ENCODE measurements at regions not wholly inside any gene's neighbourhood (a gene's known extent, or its start where the extent isn't known, plus 50 kb on each side); places are given as distances from the start of the nearest gene placed in this dataset.

DNA sequence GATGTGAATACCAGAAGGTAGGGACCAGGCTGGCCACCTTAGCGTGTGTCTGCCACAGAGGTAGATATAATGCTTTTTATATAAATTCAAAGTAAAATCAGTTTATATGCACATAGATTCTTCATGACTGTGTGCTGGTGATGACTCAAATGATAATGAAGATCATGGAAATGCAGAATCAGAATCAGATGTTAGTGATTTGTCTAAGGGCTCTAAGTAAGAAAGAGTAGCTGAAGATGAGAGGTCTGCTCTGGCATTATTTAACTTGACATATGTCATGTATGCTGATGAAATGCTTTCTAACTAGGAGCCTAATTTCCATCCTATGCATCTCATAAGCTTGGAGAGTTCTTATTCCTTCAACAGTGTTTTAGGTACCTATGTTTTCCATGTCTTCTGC is 50.3 kb upstream of the DPH6 start:
- H3K36me3 ChIP-seq (ENCODE audit: insufficient read depth) = no peaks in the 10 kb centered on the region
- H3K4me3 ChIP-seq (ENCODE audit: low read depth, low read length) = no peak overlapping the region
- WGBS = 97% methylated on average over 1 of the region's 1 CpG
- no peak for DNase-seq (ENCODE audit: extremely low spot score)
- no peak overlapping the region for H3K27ac ChIP-seq (ENCODE audit: low read depth)
- H3K4me1 ChIP-seq (ENCODE audit: insufficient read depth) = no peaks in the 10 kb centered on the region

- H3K4me3 ChIP-seq (ENCODE audit: low read depth, low read length) = no peak overlapping the region
- no peak overlapping the region for H3K27ac ChIP-seq (ENCODE audit: low read depth)
- no peaks in the 10 kb centered on the region for H3K36me3 ChIP-seq (ENCODE audit: insufficient read depth)
- WGBS = 97% methylated on average over 3 of the region's 3 CpGs
- H3K4me1 ChIP-seq (ENCODE audit: insufficient read depth) = no peaks in the 10 kb centered on the region
- no peak for DNase-seq (ENCODE audit: extremely low spot score)
Observed at GRCh38 chr15:35602836-35603235, 56.9 kb upstream of the DPH6 start.

DNA sequence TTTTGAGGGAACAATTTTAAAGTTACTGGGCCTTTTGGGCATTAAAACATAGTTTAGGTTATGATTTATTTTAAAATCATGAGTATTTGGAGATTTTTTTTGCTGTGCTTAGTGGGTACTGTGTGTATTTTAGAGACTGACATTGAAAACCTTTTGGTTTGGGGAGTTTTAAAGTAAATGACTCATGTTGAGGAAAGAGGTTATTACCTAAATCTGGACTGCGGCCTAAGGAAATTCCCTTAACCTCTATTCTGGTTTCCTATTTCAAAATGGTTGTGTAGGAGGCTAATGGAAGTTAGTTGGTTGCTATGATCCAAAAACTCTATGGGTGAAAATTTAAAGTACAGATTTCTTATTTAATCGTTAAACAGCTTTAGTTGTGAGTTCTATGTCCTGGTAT is 57.3 kb upstream of the DPH6 start:
- no peak for DNase-seq (ENCODE audit: extremely low spot score)
- 91% methylated on average over 2 of the region's 2 CpGs for WGBS
- H3K27ac ChIP-seq (ENCODE audit: low read depth) = no peak overlapping the region

DNA sequence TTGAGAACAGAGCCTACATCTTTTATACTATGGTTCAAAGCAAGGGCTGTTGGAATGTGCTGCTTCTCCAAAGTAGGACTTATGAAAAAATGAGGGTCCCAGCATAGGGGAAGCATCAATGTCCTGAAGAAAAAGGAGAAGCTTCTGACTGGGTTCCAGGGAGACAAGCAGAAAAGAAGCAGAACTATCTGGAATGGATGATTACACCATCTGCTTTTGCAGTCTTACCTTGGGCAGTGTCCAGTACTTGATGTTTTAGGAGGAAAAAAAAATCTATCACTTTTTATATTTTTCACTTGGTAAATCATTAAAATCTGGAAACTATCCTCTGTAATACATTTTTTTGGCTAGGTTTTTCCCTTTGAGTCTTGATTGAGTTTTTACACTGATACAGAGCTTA is 57.9 kb upstream of the DPH6 start:
- Histone ChIP-seq H3K27ac (ENCODE audit: low read depth) (no peak overlapping the region), H3K36me3 (ENCODE audit: insufficient read depth) (no peaks in the 10 kb centered on the region), H3K4me1 (ENCODE audit: insufficient read depth) (no peaks in the 10 kb centered on the region), H3K4me3 (ENCODE audit: low read depth, low read length) (no peak overlapping the region)
- no peak for DNase-seq (ENCODE audit: extremely low spot score)

More for the DNA sequence above, 57.3 kb upstream of the DPH6 start:
- Histone ChIP-seq H3K4me3 (ENCODE audit: low read depth, low read length) (no peak overlapping the region), H3K4me1 (ENCODE audit: insufficient read depth) (no peaks in the 10 kb centered on the region), H3K36me3 (ENCODE audit: insufficient read depth) (no peaks in the 10 kb centered on the region)

GRCh38 chr15:35605764-35606449 is 59.9 kb upstream of the DPH6 start:
- no peaks in the 10 kb centered on the region for H3K36me3 ChIP-seq (ENCODE audit: insufficient read depth)
- no peak overlapping the region for H3K4me3 ChIP-seq (ENCODE audit: low read depth, low read length)
- H3K4me1 ChIP-seq (ENCODE audit: insufficient read depth) = no peaks in the 10 kb centered on the region
- H3K27ac ChIP-seq (ENCODE audit: low read depth) = no peak overlapping the region
- 50% methylated on average over 2 of the region's 2 CpGs for WGBS
- no peak for DNase-seq (ENCODE audit: extremely low spot score)

DNA sequence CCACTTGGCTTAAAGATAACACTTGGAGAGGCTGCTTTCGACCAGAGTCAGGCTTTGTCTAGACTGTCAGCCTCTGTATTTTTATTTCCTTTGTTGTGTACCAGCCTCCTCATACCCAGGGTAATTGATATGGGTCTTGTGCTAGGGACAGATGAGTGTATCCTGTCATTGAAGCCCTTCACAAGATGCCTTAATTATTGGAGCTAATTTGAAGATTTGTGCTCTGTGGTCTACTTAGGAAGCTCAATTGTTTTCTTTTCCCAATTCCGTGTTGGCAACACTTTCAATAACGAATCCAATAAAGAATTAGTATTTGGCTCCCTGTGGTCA is 60.5 kb upstream of the DPH6 start:
- no peak overlapping the region for H3K27ac ChIP-seq (ENCODE audit: low read depth)
- DNase-seq (ENCODE audit: extremely low spot score) = no peak
- 62% methylated on average over 3 of the region's 3 CpGs for WGBS

GRCh38 chr15:35616498-35617271 is 70.7 kb upstream of the DPH6 start:
- no peak for DNase-seq (ENCODE audit: extremely low spot score)
- WGBS = 88% methylated on average over 1 of the region's 1 CpG
- Histone ChIP-seq H3K4me1 (ENCODE audit: insufficient read depth) (no peaks in the 10 kb centered on the region), H3K4me3 (ENCODE audit: low read depth, low read length) (no peak overlapping the region), H3K36me3 (ENCODE audit: insufficient read depth) (no peaks in the 10 kb centered on the region), H3K27ac (ENCODE audit: low read depth) (no peak overlapping the region)

More for the DNA sequence above, 60.5 kb upstream of the DPH6 start:
- Histone ChIP-seq H3K4me3 (ENCODE audit: low read depth, low read length) (no peak overlapping the region), H3K4me1 (ENCODE audit: insufficient read depth) (no peaks in the 10 kb centered on the region), H3K36me3 (ENCODE audit: insufficient read depth) (no peaks in the 10 kb centered on the region)

DNA sequence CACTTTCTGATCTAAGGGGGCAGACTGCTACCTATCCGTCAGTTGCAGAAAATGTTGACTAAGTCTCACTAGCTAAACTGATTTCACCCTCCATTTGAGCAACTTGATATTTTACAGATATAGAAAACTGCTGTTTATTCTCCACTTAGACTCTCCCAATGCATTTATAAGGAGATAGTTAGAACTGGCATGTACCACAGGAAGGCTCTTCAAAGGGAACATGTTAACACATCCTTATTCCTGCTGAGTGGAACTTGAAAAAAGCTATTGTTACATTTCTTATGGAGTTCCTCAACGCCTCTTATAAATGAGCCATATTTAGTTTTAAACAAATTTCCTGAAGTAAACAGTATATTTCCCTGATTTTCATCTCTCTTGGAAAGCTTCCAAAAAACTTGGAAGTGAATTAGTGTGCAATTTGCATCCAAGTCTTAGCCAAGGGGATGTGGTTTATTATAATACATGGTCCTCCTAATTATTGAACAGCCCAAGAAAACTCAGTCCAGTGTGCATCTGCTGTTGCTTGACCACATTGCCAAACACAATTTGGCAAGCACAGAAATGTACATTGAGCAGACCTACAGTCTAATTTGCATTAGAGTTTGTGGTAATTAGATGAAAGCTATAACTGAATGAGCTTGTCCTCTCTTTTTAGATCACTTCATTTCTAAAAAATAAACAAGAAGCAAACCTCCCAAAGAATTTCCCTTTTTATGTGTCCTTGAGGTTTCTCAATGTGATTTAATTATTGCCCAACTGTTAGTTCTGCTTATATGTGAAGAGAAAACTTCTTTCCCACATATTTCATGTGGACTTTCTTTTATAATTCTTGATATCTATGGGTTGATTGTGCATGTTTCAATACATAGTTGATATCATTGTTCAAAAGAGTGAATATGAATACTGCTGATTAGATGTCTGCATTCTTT is 72.6 kb upstream of the DPH6 start:
- no peak for DNase-seq (ENCODE audit: extremely low spot score)
- Histone ChIP-seq H3K4me1 (ENCODE audit: insufficient read depth) (no peaks in the 10 kb centered on the region), H3K4me3 (ENCODE audit: low read depth, low read length) (no peak overlapping the region), H3K36me3 (ENCODE audit: insufficient read depth) (no peaks in the 10 kb centered on the region), H3K27ac (ENCODE audit: low read depth) (no peak overlapping the region)
- 57% methylated on average over 2 of the region's 2 CpGs for WGBS

DNA sequence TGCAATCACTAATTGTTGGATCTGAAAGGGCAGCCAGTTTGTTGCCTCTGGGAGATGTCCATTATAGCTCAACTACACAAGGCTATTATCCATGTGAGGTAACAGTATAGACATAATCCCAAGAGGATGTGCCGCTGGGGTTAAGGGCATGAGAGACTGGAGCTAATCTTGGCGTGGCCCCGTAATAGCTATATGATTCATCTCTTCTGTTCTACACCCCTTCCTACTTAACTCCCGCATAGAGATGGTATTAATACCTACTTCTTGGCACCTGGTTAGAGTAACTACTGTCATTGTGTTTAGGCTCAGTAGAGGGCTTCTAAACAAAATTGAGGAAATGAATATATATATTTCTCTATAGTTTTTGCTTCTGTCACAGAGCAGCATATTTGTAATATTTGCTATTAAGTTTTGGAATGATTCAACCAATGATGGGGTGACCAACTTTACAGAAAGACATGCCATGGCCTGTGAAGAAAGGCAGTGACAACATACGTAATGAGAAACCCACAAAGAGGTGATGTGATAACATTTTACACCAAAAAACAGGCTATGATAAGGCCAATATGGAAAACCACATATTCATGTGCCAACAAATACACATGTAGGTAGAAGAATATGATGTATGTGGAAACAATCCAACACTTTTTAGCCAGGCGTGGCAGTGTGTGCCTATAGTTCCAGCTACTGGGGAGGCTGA is 76.8 kb upstream of the DPH6 start:
- 94% methylated on average over 6 of the region's 6 CpGs for WGBS
- no peaks in the 10 kb centered on the region for H3K4me1 ChIP-seq (ENCODE audit: insufficient read depth)
- H3K4me3 ChIP-seq (ENCODE audit: low read depth, low read length) = no peak overlapping the region
- DNase-seq (ENCODE audit: extremely low spot score) = no peak
- H3K27ac ChIP-seq (ENCODE audit: low read depth) = no peak overlapping the region
- H3K36me3 ChIP-seq (ENCODE audit: insufficient read depth) = no peaks in the 10 kb centered on the region

- H3K4me1 ChIP-seq (ENCODE audit: insufficient read depth) = no peaks in the 10 kb centered on the region
- DNase-seq (ENCODE audit: extremely low spot score) = no peak
- H3K4me3 ChIP-seq (ENCODE audit: low read depth, low read length) = no peak overlapping the region
- H3K27ac ChIP-seq (ENCODE audit: low read depth) = no peak overlapping the region
- 73% methylated on average over 3 of the region's 3 CpGs for WGBS
- H3K36me3 ChIP-seq (ENCODE audit: insufficient read depth) = no peaks in the 10 kb centered on the region
Observed at GRCh38 chr15:35624881-35625280, 78.9 kb upstream of the DPH6 start.

GRCh38 chr15:35626571-35627318 is 80.8 kb upstream of the DPH6 start:
- Histone ChIP-seq H3K4me3 (ENCODE audit: low read depth, low read length) (no peak overlapping the region), H3K36me3 (ENCODE audit: insufficient read depth) (no peaks in the 10 kb centered on the region), H3K4me1 (ENCODE audit: insufficient read depth) (no peaks in the 10 kb centered on the region), H3K27ac (ENCODE audit: low read depth) (no peak overlapping the region)
- no peak for DNase-seq (ENCODE audit: extremely low spot score)
- 35% methylated on average over 7 of the region's 7 CpGs for WGBS

- Histone ChIP-seq H3K27ac (ENCODE audit: low read depth) (no peak overlapping the region), H3K36me3 (ENCODE audit: insufficient read depth) (no peaks in the 10 kb centered on the region), H3K4me1 (ENCODE audit: insufficient read depth) (no peaks in the 10 kb centered on the region), H3K4me3 (ENCODE audit: low read depth, low read length) (no peak overlapping the region)
- no peak for DNase-seq (ENCODE audit: extremely low spot score)
- WGBS = 88% methylated on average over 2 of the region's 2 CpGs
Observed at GRCh38 chr15:35627696-35628095, 81.7 kb upstream of the DPH6 start.

- Histone ChIP-seq H3K4me3 (ENCODE audit: low read depth, low read length) (no peak overlapping the region), H3K36me3 (ENCODE audit: insufficient read depth) (no peaks in the 10 kb centered on the region), H3K4me1 (ENCODE audit: insufficient read depth) (no peaks in the 10 kb centered on the region), H3K27ac (ENCODE audit: low read depth) (no peak overlapping the region)
- WGBS = 82% methylated on average over 3 of the region's 3 CpGs
- DNase-seq (ENCODE audit: extremely low spot score) = no peak
Observed at GRCh38 chr15:35629766-35630165, 83.8 kb upstream of the DPH6 start.

All from urinary bladder (tissue), 3 donors.